ENCODE measurements at regions not wholly inside any gene's neighbourhood (a gene's known extent, or its start where the extent isn't known, plus 50 kb on each side); places are given as distances from the start of the nearest gene placed in this dataset.

DNA sequence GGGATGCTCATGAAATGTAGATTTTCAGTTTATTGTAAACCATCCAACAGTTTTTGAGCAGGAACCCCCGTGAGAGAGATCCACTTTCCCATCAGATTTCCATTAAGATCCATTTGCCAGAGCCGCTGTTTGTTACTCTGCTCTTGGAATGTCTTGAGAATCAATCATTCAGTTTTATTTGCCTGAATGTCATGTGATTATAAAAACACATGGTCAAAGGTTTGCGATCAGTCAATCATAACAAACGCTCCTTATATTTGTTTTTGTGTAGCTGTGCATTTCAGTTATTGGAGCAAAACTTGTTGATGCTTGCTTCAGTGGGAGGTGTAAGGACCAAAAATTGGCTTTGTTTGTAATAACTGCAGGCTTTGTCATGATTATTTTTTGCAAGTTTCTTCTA is 155.8 kb upstream of the RHOBTB1 start:
- ChIA-PET CTCF (no interaction called here), POLR2A (no interaction called here)
- Mint-ChIP-seq H3K4me3 (no peak overlapping the region), H3K9me3 (0 out of 2 replicates have a peak, but pooled peaks cover 5% of the 10 kb centered on the region), H3K4me1 (no peaks in the 10 kb centered on the region), H3K27ac (no peak overlapping the region), H3K27me3 (ENCODE audit: low read depth) (no peaks in the 10 kb centered on the region), H3K36me3 (no peaks in the 10 kb centered on the region)
- TF ChIP-seq TEAD1 (CRISPR knock-in tag; IDR thresholded peaks at IDR 0.05) (no peak), OVOL2 (CRISPR knock-in tag; IDR thresholded peaks at IDR 0.05; ENCODE audit: borderline replicate concordance) (no peak), ZNF219 (CRISPR knock-in tag; IDR thresholded peaks at IDR 0.05; ENCODE audit: borderline replicate concordance) (no peak), ZNF263 (CRISPR knock-in tag; IDR thresholded peaks at IDR 0.05; ENCODE audit: low read depth) (no peak), SMAD4 (CRISPR knock-in tag; IDR thresholded peaks at IDR 0.05) (no peak), RORB (CRISPR knock-in tag; IDR thresholded peaks at IDR 0.05) (no peak), NFYB (CRISPR knock-in tag; conservative IDR thresholded peaks at IDR 0.05; ENCODE audit: low read depth) (no peak), ETV6 (CRISPR knock-in tag; IDR thresholded peaks at IDR 0.05) (no peak), KAT7 (CRISPR knock-in tag; IDR thresholded peaks at IDR 0.05; ENCODE audit: borderline replicate concordance) (no peak)
- TF ChIP-seq, protein P1, sequence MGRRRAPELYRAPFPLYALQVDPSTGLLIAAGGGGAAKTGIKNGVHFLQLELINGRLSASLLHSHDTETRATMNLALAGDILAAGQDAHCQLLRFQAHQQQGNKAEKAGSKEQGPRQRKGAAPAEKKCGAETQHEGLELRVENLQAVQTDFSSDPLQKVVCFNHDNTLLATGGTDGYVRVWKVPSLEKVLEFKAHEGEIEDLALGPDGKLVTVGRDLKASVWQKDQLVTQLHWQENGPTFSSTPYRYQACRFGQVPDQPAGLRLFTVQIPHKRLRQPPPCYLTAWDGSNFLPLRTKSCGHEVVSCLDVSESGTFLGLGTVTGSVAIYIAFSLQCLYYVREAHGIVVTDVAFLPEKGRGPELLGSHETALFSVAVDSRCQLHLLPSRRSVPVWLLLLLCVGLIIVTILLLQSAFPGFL (CRISPR knock-in tag; IDR thresholded peaks at IDR 0.05; ENCODE audit: borderline replicate concordance): no peak
- TF ChIP-seq, protein P2, sequence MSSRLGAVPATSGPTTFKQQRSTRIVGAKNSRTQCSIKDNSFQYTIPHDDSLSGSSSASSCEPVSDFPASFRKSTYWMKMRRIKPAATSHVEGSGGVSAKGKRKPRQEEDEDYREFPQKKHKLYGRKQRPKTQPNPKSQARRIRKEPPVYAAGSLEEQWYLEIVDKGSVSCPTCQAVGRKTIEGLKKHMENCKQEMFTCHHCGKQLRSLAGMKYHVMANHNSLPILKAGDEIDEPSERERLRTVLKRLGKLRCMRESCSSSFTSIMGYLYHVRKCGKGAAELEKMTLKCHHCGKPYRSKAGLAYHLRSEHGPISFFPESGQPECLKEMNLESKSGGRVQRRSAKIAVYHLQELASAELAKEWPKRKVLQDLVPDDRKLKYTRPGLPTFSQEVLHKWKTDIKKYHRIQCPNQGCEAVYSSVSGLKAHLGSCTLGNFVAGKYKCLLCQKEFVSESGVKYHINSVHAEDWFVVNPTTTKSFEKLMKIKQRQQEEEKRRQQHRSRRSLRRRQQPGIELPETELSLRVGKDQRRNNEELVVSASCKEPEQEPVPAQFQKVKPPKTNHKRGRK (CRISPR knock-in tag; IDR thresholded peaks at IDR 0.05; ENCODE audit: borderline replicate concordance): no peak
- TF ChIP-seq, protein P3, sequence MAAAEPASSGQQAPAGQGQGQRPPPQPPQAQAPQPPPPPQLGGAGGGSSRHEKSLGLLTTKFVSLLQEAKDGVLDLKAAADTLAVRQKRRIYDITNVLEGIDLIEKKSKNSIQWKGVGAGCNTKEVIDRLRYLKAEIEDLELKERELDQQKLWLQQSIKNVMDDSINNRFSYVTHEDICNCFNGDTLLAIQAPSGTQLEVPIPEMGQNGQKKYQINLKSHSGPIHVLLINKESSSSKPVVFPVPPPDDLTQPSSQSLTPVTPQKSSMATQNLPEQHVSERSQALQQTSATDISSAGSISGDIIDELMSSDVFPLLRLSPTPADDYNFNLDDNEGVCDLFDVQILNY (CRISPR knock-in tag; IDR thresholded peaks at IDR 0.05): no peak
- TF ChIP-seq, protein P4, sequence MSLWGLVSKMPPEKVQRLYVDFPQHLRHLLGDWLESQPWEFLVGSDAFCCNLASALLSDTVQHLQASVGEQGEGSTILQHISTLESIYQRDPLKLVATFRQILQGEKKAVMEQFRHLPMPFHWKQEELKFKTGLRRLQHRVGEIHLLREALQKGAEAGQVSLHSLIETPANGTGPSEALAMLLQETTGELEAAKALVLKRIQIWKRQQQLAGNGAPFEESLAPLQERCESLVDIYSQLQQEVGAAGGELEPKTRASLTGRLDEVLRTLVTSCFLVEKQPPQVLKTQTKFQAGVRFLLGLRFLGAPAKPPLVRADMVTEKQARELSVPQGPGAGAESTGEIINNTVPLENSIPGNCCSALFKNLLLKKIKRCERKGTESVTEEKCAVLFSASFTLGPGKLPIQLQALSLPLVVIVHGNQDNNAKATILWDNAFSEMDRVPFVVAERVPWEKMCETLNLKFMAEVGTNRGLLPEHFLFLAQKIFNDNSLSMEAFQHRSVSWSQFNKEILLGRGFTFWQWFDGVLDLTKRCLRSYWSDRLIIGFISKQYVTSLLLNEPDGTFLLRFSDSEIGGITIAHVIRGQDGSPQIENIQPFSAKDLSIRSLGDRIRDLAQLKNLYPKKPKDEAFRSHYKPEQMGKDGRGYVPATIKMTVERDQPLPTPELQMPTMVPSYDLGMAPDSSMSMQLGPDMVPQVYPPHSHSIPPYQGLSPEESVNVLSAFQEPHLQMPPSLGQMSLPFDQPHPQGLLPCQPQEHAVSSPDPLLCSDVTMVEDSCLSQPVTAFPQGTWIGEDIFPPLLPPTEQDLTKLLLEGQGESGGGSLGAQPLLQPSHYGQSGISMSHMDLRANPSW (CRISPR knock-in tag; conservative IDR thresholded peaks at IDR 0.05; ENCODE audit: low read depth): no peak
- TF ChIP-seq, protein P5, sequence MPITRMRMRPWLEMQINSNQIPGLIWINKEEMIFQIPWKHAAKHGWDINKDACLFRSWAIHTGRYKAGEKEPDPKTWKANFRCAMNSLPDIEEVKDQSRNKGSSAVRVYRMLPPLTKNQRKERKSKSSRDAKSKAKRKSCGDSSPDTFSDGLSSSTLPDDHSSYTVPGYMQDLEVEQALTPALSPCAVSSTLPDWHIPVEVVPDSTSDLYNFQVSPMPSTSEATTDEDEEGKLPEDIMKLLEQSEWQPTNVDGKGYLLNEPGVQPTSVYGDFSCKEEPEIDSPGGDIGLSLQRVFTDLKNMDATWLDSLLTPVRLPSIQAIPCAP (CRISPR knock-in tag; IDR thresholded peaks at IDR 0.05): no peak
- TF ChIP-seq, protein P6, sequence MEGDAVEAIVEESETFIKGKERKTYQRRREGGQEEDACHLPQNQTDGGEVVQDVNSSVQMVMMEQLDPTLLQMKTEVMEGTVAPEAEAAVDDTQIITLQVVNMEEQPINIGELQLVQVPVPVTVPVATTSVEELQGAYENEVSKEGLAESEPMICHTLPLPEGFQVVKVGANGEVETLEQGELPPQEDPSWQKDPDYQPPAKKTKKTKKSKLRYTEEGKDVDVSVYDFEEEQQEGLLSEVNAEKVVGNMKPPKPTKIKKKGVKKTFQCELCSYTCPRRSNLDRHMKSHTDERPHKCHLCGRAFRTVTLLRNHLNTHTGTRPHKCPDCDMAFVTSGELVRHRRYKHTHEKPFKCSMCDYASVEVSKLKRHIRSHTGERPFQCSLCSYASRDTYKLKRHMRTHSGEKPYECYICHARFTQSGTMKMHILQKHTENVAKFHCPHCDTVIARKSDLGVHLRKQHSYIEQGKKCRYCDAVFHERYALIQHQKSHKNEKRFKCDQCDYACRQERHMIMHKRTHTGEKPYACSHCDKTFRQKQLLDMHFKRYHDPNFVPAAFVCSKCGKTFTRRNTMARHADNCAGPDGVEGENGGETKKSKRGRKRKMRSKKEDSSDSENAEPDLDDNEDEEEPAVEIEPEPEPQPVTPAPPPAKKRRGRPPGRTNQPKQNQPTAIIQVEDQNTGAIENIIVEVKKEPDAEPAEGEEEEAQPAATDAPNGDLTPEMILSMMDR (IDR thresholded peaks at IDR 0.05): no peak
- TF ChIP-seq, protein P7, sequence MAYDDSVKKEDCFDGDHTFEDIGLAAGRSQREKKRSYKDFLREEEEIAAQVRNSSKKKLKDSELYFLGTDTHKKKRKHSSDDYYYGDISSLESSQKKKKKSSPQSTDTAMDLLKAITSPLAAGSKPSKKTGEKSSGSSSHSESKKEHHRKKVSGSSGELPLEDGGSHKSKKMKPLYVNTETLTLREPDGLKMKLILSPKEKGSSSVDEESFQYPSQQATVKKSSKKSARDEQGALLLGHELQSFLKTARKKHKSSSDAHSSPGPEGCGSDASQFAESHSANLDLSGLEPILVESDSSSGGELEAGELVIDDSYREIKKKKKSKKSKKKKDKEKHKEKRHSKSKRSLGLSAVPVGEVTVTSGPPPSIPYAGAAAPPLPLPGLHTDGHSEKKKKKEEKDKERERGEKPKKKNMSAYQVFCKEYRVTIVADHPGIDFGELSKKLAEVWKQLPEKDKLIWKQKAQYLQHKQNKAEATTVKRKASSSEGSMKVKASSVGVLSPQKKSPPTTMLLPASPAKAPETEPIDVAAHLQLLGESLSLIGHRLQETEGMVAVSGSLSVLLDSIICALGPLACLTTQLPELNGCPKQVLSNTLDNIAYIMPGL (CRISPR knock-in tag; IDR thresholded peaks at IDR 0.05): no peak
- TF ChIP-seq, protein P8, sequence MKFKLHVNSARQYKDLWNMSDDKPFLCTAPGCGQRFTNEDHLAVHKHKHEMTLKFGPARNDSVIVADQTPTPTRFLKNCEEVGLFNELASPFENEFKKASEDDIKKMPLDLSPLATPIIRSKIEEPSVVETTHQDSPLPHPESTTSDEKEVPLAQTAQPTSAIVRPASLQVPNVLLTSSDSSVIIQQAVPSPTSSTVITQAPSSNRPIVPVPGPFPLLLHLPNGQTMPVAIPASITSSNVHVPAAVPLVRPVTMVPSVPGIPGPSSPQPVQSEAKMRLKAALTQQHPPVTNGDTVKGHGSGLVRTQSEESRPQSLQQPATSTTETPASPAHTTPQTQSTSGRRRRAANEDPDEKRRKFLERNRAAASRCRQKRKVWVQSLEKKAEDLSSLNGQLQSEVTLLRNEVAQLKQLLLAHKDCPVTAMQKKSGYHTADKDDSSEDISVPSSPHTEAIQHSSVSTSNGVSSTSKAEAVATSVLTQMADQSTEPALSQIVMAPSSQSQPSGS (CRISPR knock-in tag; IDR thresholded peaks at IDR 0.05; ENCODE audit: borderline replicate concordance, low read depth): no peak
- DNase-seq (ENCODE audit: low spot score): no peak
- ATAC-seq: no peak
